ENCODE measurements at regions not wholly inside any gene's neighbourhood (a gene's known extent, or its start where the extent isn't known, plus 50 kb on each side); places are given as distances from the start of the nearest gene placed in this dataset.
"Not testable (repeated sequence)": the region's sequence is repeated elsewhere in the genome, so short reads cannot be mapped to it uniquely, and the experiment has no call there.

DNA sequence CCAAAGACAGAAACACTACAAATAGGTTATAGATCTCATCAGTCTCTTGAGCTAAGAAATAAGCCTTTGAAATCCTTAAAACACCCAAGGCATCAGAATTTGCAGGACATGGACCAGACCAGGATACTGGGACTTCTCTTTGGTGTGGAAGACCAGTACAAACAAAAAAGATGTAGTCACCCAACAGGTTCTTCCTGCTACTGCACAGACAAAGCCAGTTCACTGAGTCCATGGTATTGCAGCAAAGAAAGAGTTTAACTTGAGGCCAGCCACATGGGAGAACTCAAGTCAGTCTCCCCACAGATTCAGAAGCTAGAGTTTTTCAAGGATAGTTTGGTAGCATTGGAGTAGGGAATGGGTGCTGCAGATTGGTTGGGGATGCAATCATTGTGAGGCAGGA is 169.6 kb upstream of the NDUFV2 start:
- Histone ChIP-seq H3K4ac (ENCODE audit: low read depth, low read length) (no peak overlapping the region), H3K18ac (ENCODE audit: low read length) (no peak overlapping the region), H2BK5ac (ENCODE audit: low read length) (no peak overlapping the region), H3K4me3 (ENCODE audit: low read length) (no peak overlapping the region), H2AK5ac (ENCODE audit: low read length) (no peak overlapping the region), H3K27ac (ENCODE audit: low read depth, low read length) (no peak overlapping the region), H3K23ac (ENCODE audit: low read length) (no peak overlapping the region), H3K4me1 (ENCODE audit: control insufficient read depth, low read depth, low read length) (peaks cover 6% of the 10 kb centered on the region), H3K79me1 (ENCODE audit: low read length) (no peaks in the 10 kb centered on the region), H3K56ac (ENCODE audit: low read length) (no peak overlapping the region), H2BK120ac (ENCODE audit: low read depth, low read length) (no peak overlapping the region), H3K9ac (ENCODE audit: low read length) (no peak overlapping the region), H2BK15ac (replicated peaks; ENCODE audit: low read depth) (no peak overlapping the region), H4K5ac (ENCODE audit: low read length) (no peak overlapping the region), H3K4me2 (ENCODE audit: low read length) (no peak overlapping the region), H3K79me2 (ENCODE audit: control insufficient read depth, insufficient read depth, low read length) (no peaks in the 10 kb centered on the region), H4K8ac (ENCODE audit: low read depth, low read length) (no peak overlapping the region), H3K27me3 (ENCODE audit: insufficient read depth, low read length, poor library complexity) (no peaks in the 10 kb centered on the region), H3K36me3 (ENCODE audit: control insufficient read depth, insufficient read depth, low read length) (no peaks in the 10 kb centered on the region)
- DNase-seq = no peak

DNA sequence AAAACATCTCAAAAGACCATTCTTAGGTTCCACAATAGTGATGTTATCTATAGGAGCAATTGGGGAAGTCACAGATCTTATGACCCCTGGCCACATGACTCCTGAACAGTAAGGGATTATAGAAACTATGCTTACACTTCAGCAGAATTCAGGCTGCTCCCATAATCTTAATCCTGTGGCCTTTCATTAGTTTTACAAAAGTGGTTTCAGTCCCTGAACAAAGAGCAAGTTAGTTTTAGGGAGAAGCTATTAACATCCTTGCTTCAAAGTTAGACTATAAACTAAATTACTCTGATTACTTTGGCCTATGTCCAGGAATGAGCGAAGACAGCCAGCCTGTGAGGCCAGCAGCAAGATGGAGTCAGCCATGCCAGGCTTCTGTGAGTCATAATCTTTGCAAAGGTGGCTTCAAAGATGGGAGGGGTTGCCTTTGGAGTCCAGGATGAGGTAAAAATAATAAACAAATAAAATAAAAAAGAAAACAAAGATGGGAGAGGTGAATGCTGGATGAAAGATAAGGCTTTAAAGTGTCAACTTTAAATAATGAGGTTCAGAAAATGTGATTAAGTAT is 168.7 kb upstream of the NDUFV2 start:
- Histone ChIP-seq H3K4me2 (ENCODE audit: low read length) (no peak overlapping the region), H3K4ac (ENCODE audit: low read depth, low read length) (no peak overlapping the region), H3K4me1 (ENCODE audit: control insufficient read depth, low read depth, low read length) (peaks cover 8% of the 10 kb centered on the region), H3K36me3 (ENCODE audit: control insufficient read depth, insufficient read depth, low read length) (no peaks in the 10 kb centered on the region), H3K27me3 (ENCODE audit: insufficient read depth, low read length, poor library complexity) (no peaks in the 10 kb centered on the region), H3K9ac (ENCODE audit: low read length) (no peak overlapping the region), H3K23ac (ENCODE audit: low read length) (no peak overlapping the region), H4K5ac (ENCODE audit: low read length) (no peak overlapping the region), H3K56ac (ENCODE audit: low read length) (no peak overlapping the region), H2BK15ac (replicated peaks; ENCODE audit: low read depth) (no peak overlapping the region), H4K8ac (ENCODE audit: low read depth, low read length) (no peak overlapping the region), H3K27ac (ENCODE audit: low read depth, low read length) (no peak overlapping the region), H3K4me3 (ENCODE audit: low read length) (no peak overlapping the region), H3K79me1 (ENCODE audit: low read length) (no peaks in the 10 kb centered on the region), H2BK5ac (ENCODE audit: low read length) (no peak overlapping the region), H3K18ac (ENCODE audit: low read length) (no peak overlapping the region), H2BK120ac (ENCODE audit: low read depth, low read length) (no peak overlapping the region), H2AK5ac (ENCODE audit: low read length) (no peak overlapping the region), H3K79me2 (ENCODE audit: control insufficient read depth, insufficient read depth, low read length) (no peaks in the 10 kb centered on the region)
- no peak for DNase-seq
- no CpG with 5 or more reads among the region's 1 CpG for WGBS (ENCODE audit: extremely low coverage, insufficient coverage, low lambda C conversion rate)

DNA sequence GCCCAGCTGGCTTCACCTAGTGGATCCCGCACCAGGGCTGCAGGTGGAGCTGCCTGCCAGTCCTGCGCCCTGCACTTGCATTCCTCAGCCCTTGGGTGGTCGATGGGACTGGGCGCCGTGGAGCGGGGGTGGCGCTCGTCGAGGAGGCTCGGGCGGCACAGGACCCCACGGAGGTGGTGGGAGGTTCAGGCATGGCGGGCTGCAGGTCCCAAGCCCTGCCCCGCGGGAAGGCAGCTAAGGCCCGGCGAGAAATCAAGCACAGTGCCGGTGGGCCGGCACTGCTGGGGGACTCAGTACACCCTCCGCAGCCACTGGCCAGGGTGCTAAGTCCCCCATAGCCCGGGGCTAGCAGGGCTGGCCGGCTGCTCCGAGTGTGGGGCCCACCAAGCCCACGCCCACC is 167.2 kb upstream of the NDUFV2 start:
- not testable (repeated sequence) for DNase-seq; H3K27me3 ChIP-seq (ENCODE audit: insufficient read depth, low read length, poor library complexity); H4K5ac ChIP-seq (ENCODE audit: low read length); H3K4me2 ChIP-seq (ENCODE audit: low read length); H3K56ac ChIP-seq (ENCODE audit: low read length); H3K27ac ChIP-seq (ENCODE audit: low read depth, low read length); H3K9ac ChIP-seq (ENCODE audit: low read length); H3K36me3 ChIP-seq (ENCODE audit: control insufficient read depth, insufficient read depth, low read length); H2BK5ac ChIP-seq (ENCODE audit: low read length); H2BK15ac ChIP-seq (replicated peaks; ENCODE audit: low read depth); H3K79me2 ChIP-seq (ENCODE audit: control insufficient read depth, insufficient read depth, low read length); H3K4me1 ChIP-seq (ENCODE audit: control insufficient read depth, low read depth, low read length); H3K23ac ChIP-seq (ENCODE audit: low read length); H2BK120ac ChIP-seq (ENCODE audit: low read depth, low read length); H3K18ac ChIP-seq (ENCODE audit: low read length); H4K8ac ChIP-seq (ENCODE audit: low read depth, low read length); H3K79me1 ChIP-seq (ENCODE audit: low read length); H3K4me3 ChIP-seq (ENCODE audit: low read length); H2AK5ac ChIP-seq (ENCODE audit: low read length); H3K4ac ChIP-seq (ENCODE audit: low read depth, low read length)
- WGBS (ENCODE audit: extremely low coverage, insufficient coverage, low lambda C conversion rate) = no CpG with 5 or more reads among the region's 24 CpGs

DNA sequence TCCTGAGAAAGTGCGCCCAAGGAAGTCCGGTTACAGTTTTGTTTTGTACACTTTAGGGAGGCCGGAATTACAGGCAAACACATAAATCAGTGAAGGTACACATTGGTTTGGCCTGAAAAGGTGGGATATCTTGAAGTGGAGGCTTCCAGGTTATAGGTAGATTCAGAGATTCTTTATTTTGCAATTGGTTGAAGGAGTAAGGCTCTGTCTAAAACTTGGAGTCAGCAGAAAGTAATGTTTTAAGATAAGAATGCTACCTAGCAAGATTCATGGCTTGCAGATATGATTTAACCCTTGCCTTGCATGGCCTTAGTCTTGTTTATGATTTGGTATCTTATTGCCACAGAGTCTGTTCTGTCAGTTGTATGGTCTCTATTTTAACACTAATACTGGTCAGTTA is 165.9 kb upstream of the NDUFV2 start:
- no peak for DNase-seq
- Histone ChIP-seq H3K4ac (ENCODE audit: low read depth, low read length) (peak overlapping the region; percentile 62), H4K8ac (ENCODE audit: low read depth, low read length) (no peak overlapping the region), H2BK15ac (replicated peaks; ENCODE audit: low read depth) (peak overlapping the region; percentile 7), H3K23ac (ENCODE audit: low read length) (no peak overlapping the region), H2AK5ac (ENCODE audit: low read length) (no peak overlapping the region), H3K27me3 (ENCODE audit: insufficient read depth, low read length, poor library complexity) (no peaks in the 10 kb centered on the region), H3K4me2 (ENCODE audit: low read length) (no peak overlapping the region), H3K4me3 (ENCODE audit: low read length) (no peak overlapping the region), H3K27ac (ENCODE audit: low read depth, low read length) (peak overlapping the region; percentile 39), H3K79me1 (ENCODE audit: low read length) (no peaks in the 10 kb centered on the region), H4K5ac (ENCODE audit: low read length) (no peak overlapping the region), H3K18ac (ENCODE audit: low read length) (no peak overlapping the region), H2BK5ac (ENCODE audit: low read length) (peak overlapping the region; percentile 57), H3K36me3 (ENCODE audit: control insufficient read depth, insufficient read depth, low read length) (no peaks in the 10 kb centered on the region), H3K9ac (ENCODE audit: low read length) (no peak overlapping the region), H3K4me1 (ENCODE audit: control insufficient read depth, low read depth, low read length) (peaks cover 8% of the 10 kb centered on the region), H3K79me2 (ENCODE audit: control insufficient read depth, insufficient read depth, low read length) (no peaks in the 10 kb centered on the region), H3K56ac (ENCODE audit: low read length) (peak overlapping the region; percentile 31), H2BK120ac (ENCODE audit: low read depth, low read length) (peak overlapping the region; percentile 89)
- no CpG with 5 or more reads among the region's 3 CpGs for WGBS (ENCODE audit: extremely low coverage, insufficient coverage, low lambda C conversion rate)

DNA sequence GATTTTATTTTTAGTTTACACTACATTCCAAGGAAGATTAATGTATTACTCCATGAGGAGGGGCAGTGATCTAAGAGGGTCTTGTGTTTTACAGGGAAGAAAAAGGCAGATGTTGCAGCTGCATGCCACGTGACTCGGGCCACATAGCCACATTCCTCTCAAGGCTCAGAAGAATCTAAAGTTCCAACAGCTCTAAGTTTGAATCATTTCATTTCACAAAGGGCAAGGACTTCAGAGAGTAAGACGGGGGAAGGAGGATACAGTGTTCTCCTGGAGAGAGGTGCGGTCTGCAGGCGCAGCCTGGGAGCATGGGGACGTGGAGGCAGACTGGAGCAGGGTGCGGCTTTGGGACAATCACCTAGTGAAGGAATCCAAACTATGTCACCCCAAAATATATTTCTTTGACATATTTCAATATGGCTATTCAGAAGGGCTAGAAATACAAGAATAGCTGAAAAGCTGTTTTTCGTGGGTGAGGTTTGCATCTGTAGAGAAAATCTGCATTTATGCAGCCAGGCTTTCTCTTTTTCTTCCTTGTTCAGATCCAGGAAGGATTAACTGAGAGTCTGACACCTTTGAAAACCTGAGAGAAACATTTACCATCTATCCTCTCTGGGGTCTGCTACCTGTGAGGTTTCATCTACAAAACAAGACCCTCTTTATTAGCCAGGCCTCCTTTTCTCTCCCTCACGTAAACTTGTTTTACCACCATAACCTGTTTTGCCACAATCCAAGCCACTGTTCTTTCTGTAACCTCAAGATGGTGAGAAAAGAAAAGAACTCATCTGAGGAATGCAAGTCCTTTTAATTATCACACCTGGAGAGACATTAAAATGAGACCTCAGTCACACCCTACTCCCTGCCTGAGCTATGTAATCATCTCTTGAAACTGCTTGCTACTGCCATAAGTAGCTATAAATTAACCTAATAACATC is 165.1 kb upstream of the NDUFV2 start:
- peak overlapping the region; percentile 39 for H3K27ac ChIP-seq (ENCODE audit: low read depth, low read length)
- H2AK5ac ChIP-seq (ENCODE audit: low read length) = no peak overlapping the region
- no CpG with 5 or more reads among the region's 9 CpGs for WGBS (ENCODE audit: extremely low coverage, insufficient coverage, low lambda C conversion rate)

More for the DNA sequence above, 165.1 kb upstream of the NDUFV2 start:
- no peaks in the 10 kb centered on the region for H3K27me3 ChIP-seq (ENCODE audit: insufficient read depth, low read length, poor library complexity)
- no peaks in the 10 kb centered on the region for H3K79me1 ChIP-seq (ENCODE audit: low read length)
- no peak overlapping the region for H3K4me2 ChIP-seq (ENCODE audit: low read length)
- H4K5ac ChIP-seq (ENCODE audit: low read length) = no peak overlapping the region
- H4K8ac ChIP-seq (ENCODE audit: low read depth, low read length) = no peak overlapping the region
- H2BK15ac ChIP-seq (replicated peaks; ENCODE audit: low read depth) = no peak overlapping the region
- peak; percentile 90 for DNase-seq
- no peak overlapping the region for H3K4me3 ChIP-seq (ENCODE audit: low read length)
- peak overlapping the region; percentile 89 for H2BK5ac ChIP-seq (ENCODE audit: low read length)
- H3K56ac ChIP-seq (ENCODE audit: low read length) = peak overlapping the region; percentile 81
- no peaks in the 10 kb centered on the region for H3K36me3 ChIP-seq (ENCODE audit: control insufficient read depth, insufficient read depth, low read length)
- H3K4ac ChIP-seq (ENCODE audit: low read depth, low read length) = no peak overlapping the region
- H3K79me2 ChIP-seq (ENCODE audit: control insufficient read depth, insufficient read depth, low read length) = no peaks in the 10 kb centered on the region
- peak overlapping the region; percentile 11 for H3K9ac ChIP-seq (ENCODE audit: low read length)
- H3K18ac ChIP-seq (ENCODE audit: low read length) = peak overlapping the region; percentile 20
- no peak overlapping the region for H3K23ac ChIP-seq (ENCODE audit: low read length)
- peak overlapping the region; percentile 56 for H2BK120ac ChIP-seq (ENCODE audit: low read depth, low read length)
- peaks cover 8% of the 10 kb centered on the region for H3K4me1 ChIP-seq (ENCODE audit: control insufficient read depth, low read depth, low read length)
